Uterus (tissue), 3 donors: ENCODE measurements at regions not wholly inside any gene's neighbourhood (a gene's known extent, or its start where the extent isn't known, plus 50 kb on each side); places are given as distances from the start of the nearest gene placed in this dataset.
"Not testable (repeated sequence)": the region's sequence is repeated elsewhere in the genome, so short reads cannot be mapped to it uniquely, and the experiment has no call there.

Experiments used
- DNase-seq, 2 donors: peaks; one replicate each; pipeline ENCODE4 v3.0.0-alpha.2; 2019 to 2020
- H3K27ac ChIP-seq, 2 donors: fragments of 200-600 bp; sonication (generic); 1 replicate in 1 of 2; 2 replicates in 1 of 2; pipeline ENCODE4 v1.5.1; 2016 to 2018
- H3K27me3 ChIP-seq, 2 donors: fragments of 200-600 bp; sonication (generic); one replicate each; pipeline ENCODE4 v1.5.1; 2018 to 2019; ENCODE audit warnings: control low read depth in 1 of 2
- H3K36me3 ChIP-seq, 2 donors: fragments of 200-600 bp; sonication (generic); one replicate each; pipeline ENCODE4 v1.5.1; 2019; ENCODE audit warnings: control low read depth in 1 of 2
- H3K4me1 ChIP-seq, 2 donors: fragments of 200-600 bp; sonication (generic); one replicate each; pipeline ENCODE4 v1.5.1; 2018 to 2019; ENCODE audit warnings: control low read depth in 1 of 2
- H3K4me3 ChIP-seq, 2 donors: fragments of 200-600 bp; sonication (generic); 1 replicate in 1 of 2; 2 replicates in 1 of 2; pipeline ENCODE4 v1.5.1; 2018 to 2019; ENCODE audit warnings: mild to moderate bottlenecking in 1 of 2
- H3K9me3 ChIP-seq, 2 donors: fragments of 200-600 bp; sonication (generic); one replicate each; pipeline ENCODE4 v1.5.1; 2019; ENCODE audit warnings: control low read depth in 1 of 2
- CTCF ChIP-seq, 4 experiments: fragments of 200-600 bp in 2 of 4; fragments of 450-650 bp in 2 of 4; sonication (generic) in 2 of 4; IDR thresholded peaks; one replicate each; pipeline ENCODE4 v1.5.1; 2016 to 2019; ENCODE audit warnings: antibody characterized with exemption in 4 of 4, mild to moderate bottlenecking in 2 of 4, moderate library complexity in 1 of 4
- POLR2A ChIP-seq, 2 donors: fragments of 450-650 bp; IDR thresholded peaks; one replicate each; pipeline ENCODE4 v1.6.1; 2016; ENCODE audit warnings: antibody characterized with exemption in 2 of 2, mild to moderate bottlenecking in 1 of 2, moderate library complexity in 1 of 2
- intact Hi-C: fragments of 100-400 bp; cut with DNase I; formaldehyde crosslinking; loops from one replicate; pipeline ENCODE4 v1.15.1; 2023; ENCODE audit warnings: low total_unique reads
- donor health status: DM: yes; HTN: yes; CAD: no.

GRCh38 chr12:66756631-66757030, 77.8 kb upstream of the GRIP1 start:
- no peaks in the 10 kb centered on the region for H3K36me3 ChIP-seq
- no peak overlapping the region for H3K4me3 ChIP-seq
- H3K27me3 ChIP-seq, result no peaks in the 10 kb centered on the region
- H3K4me1 ChIP-seq, result no peaks in the 10 kb centered on the region
- TF ChIP-seq POLR2A (IDR thresholded peaks at IDR 0.05) (no peak), CTCF (IDR thresholded peaks at IDR 0.05) (no peak)
- intact Hi-C loops, result no loop called here
- no peak for DNase-seq
- H3K9me3 ChIP-seq, result no peaks in the 10 kb centered on the region
- H3K27ac ChIP-seq, result no peak overlapping the region

GRCh38 chr12:66760122-66760521, 81.2 kb upstream of the GRIP1 start:
- H3K27me3 ChIP-seq, H3K36me3 ChIP-seq, intact Hi-C loops, H3K4me3 ChIP-seq, H3K4me1 ChIP-seq, DNase-seq, H3K9me3 ChIP-seq, H3K27ac ChIP-seq: not testable (repeated sequence)

GRCh38 chr12:66763467-66763866, 84.6 kb upstream of the GRIP1 start:
- H3K4me1 ChIP-seq, result no peaks in the 10 kb centered on the region
- H3K27ac ChIP-seq, result no peak overlapping the region
- no peaks in the 10 kb centered on the region for H3K27me3 ChIP-seq
- H3K4me3 ChIP-seq, result no peak overlapping the region
- no peaks in the 10 kb centered on the region for H3K36me3 ChIP-seq
- no peaks in the 10 kb centered on the region for H3K9me3 ChIP-seq
- DNase-seq, result no peak
- intact Hi-C loops, result no loop called here
- TF ChIP-seq POLR2A (IDR thresholded peaks at IDR 0.05) (no peak), CTCF (IDR thresholded peaks at IDR 0.05) (no peak)

GRCh38 chr12:66765204-66765603, 86.3 kb upstream of the GRIP1 start:
- no peak for DNase-seq
- no peak overlapping the region for H3K4me3 ChIP-seq
- intact Hi-C loops, result no loop called here
- TF ChIP-seq CTCF (IDR thresholded peaks at IDR 0.05), result no peak
- no peak for TF ChIP-seq POLR2A (IDR thresholded peaks at IDR 0.05)
- no peak overlapping the region for H3K27ac ChIP-seq
- no peaks in the 10 kb centered on the region for H3K36me3 ChIP-seq
- no peaks in the 10 kb centered on the region for H3K27me3 ChIP-seq
- H3K4me1 ChIP-seq, result no peaks in the 10 kb centered on the region
- H3K9me3 ChIP-seq, result no peaks in the 10 kb centered on the region

GRCh38 chr12:66767536-66767935, 88.7 kb upstream of the GRIP1 start:
- Histone ChIP-seq H3K4me3 (no peak overlapping the region), H3K9me3 (no peaks in the 10 kb centered on the region), H3K27me3 (no peaks in the 10 kb centered on the region), H3K4me1 (no peaks in the 10 kb centered on the region), H3K36me3 (no peaks in the 10 kb centered on the region), H3K27ac (no peak overlapping the region)
- DNase-seq, result no peak
- intact Hi-C loops, result no loop called here
- TF ChIP-seq CTCF (IDR thresholded peaks at IDR 0.05), result no peak
- TF ChIP-seq POLR2A (IDR thresholded peaks at IDR 0.05), result no peak

GRCh38 chr12:66768293-66768692, 89.4 kb upstream of the GRIP1 start:
- Histone ChIP-seq H3K4me3 (no peak overlapping the region), H3K4me1 (no peaks in the 10 kb centered on the region), H3K27ac (no peak overlapping the region), H3K36me3 (no peaks in the 10 kb centered on the region), H3K9me3 (no peaks in the 10 kb centered on the region), H3K27me3 (no peaks in the 10 kb centered on the region)
- intact Hi-C loops, result no loop called here
- TF ChIP-seq CTCF (IDR thresholded peaks at IDR 0.05), result no peak
- TF ChIP-seq POLR2A (IDR thresholded peaks at IDR 0.05), result no peak
- DNase-seq, result no peak
